GM12878 (cell line): ENCODE measurements at regions not wholly inside any gene's neighbourhood (a gene's known extent, or its start where the extent isn't known, plus 50 kb on each side); places are given as distances from the start of the nearest gene placed in this dataset.
A peak's percentile ranks its signal among the peaks of the same experiment; 100 is the strongest.

Source experiments
- BCL11A ChIP-seq: IDR thresholded peaks from 2 replicates; pipeline ENCODE4 v1.6.1; 2011; ENCODE audit warnings: low read depth, low read length
- CBX3 ChIP-seq: fragments of 200-600 bp; sonication (generic); IDR thresholded peaks from 2 replicates; pipeline ENCODE4 v1.6.1; 2016; ENCODE audit warnings: low read depth, borderline replicate concordance
- CEBPB ChIP-seq, 2 experiments: fragments of 150-350 bp in 1 of 2; IDR thresholded peaks; 2 replicates each; pipeline ENCODE4 v1.6.1; 2012 to 2014; ENCODE audit warnings: low read depth in 2 of 2, low read length in 2 of 2, borderline replicate concordance in 1 of 2, inconsistent platforms in 1 of 2
- ELK1 ChIP-seq: IDR thresholded peaks from 2 replicates; pipeline ENCODE4 v1.6.1; 2012; ENCODE audit warnings: low read depth, low read length, improper control_type of control experiment
- ESRRA ChIP-seq: IDR thresholded peaks from 2 replicates; pipeline ENCODE4 v1.6.1; 2012; ENCODE audit warnings: mild to moderate bottlenecking, low read length, improper control_type of control experiment
- ETV6 ChIP-seq, 2 experiments: fragments of 450-650 bp in 1 of 2; IDR thresholded peaks in 1 of 2; conservative IDR thresholded peaks in 1 of 2; 2 replicates each; pipeline ENCODE4 v1.6.1; 2014; ENCODE audit warnings: antibody characterized with exemption in 1 of 2, borderline replicate concordance in 1 of 2, low read depth in 1 of 2, mild to moderate bottlenecking in 1 of 2, moderate library complexity in 1 of 2
- FOXM1 ChIP-seq: IDR thresholded peaks from 2 replicates; pipeline ENCODE4 v1.6.1; 2012; ENCODE audit warnings: low read depth, mild to moderate bottlenecking, inconsistent platforms, low read length, moderate library complexity
- GABPA ChIP-seq: IDR thresholded peaks from 2 replicates; pipeline ENCODE4 v1.6.1; 2014; ENCODE audit warnings: antibody characterized with exemption, low read depth, mild to moderate bottlenecking, inconsistent platforms
- HDAC2 ChIP-seq: fragments of 200-600 bp; sonication (generic); IDR thresholded peaks from 2 replicates; pipeline ENCODE4 v1.6.1; 2017
- JUNB ChIP-seq: IDR thresholded peaks from 2 replicates; pipeline ENCODE4 v1.6.1; 2016; ENCODE audit warnings: antibody characterized with exemption, mild to moderate bottlenecking
- MTA2 ChIP-seq: fragments of 450-650 bp; IDR thresholded peaks from 2 replicates; pipeline ENCODE4 v1.6.1; 2016; ENCODE audit warnings: low read depth, mild to moderate bottlenecking, moderate library complexity
- MYB ChIP-seq: fragments of 150-350 bp; IDR thresholded peaks from 2 replicates; pipeline ENCODE4 v1.6.1; 2014; ENCODE audit warnings: mild to moderate bottlenecking, low read depth, low read length, borderline replicate concordance
- PAX8 ChIP-seq: fragments of 450-650 bp; IDR thresholded peaks from 2 replicates; pipeline ENCODE4 v1.6.1; 2017; ENCODE audit warnings: mild to moderate bottlenecking, moderate library complexity
- PBX3 ChIP-seq: IDR thresholded peaks from 2 replicates; pipeline ENCODE4 v1.6.1; 2011; ENCODE audit warnings: mild to moderate bottlenecking, low read depth, low read length, moderate library complexity; ENCODE audit not compliant: insufficient replicate concordance
- SIX5 ChIP-seq: IDR thresholded peaks from 2 replicates; pipeline ENCODE4 v1.6.1; 2011; ENCODE audit warnings: mild to moderate bottlenecking, low read depth, low read length, moderate library complexity; ENCODE audit not compliant: severe bottlenecking
- SREBF1 ChIP-seq: IDR thresholded peaks from 2 replicates; pipeline ENCODE4 v1.6.1; 2012; ENCODE audit warnings: mild to moderate bottlenecking, low read length
- TCF12 ChIP-seq: IDR thresholded peaks from 2 replicates; pipeline ENCODE4 v1.6.1; 2011; ENCODE audit warnings: low read depth, mild to moderate bottlenecking, low read length
- ZNF592 ChIP-seq: fragments of 450-650 bp; IDR thresholded peaks from 2 replicates; pipeline ENCODE4 v1.6.1; 2017; ENCODE audit warnings: mild to moderate bottlenecking, moderate library complexity
- TF ChIP-seq, protein P1 (sequence below): fragments of 450-650 bp; IDR thresholded peaks from 2 replicates; pipeline ENCODE4 v1.6.1; 2017; ENCODE audit warnings: low read depth, mild to moderate bottlenecking, moderate library complexity
- TF ChIP-seq, protein P2 (sequence below): fragments of 450-650 bp; IDR thresholded peaks from 2 replicates; pipeline ENCODE4 v1.6.1; 2018; ENCODE audit warnings: mild to moderate bottlenecking, low read depth, moderate library complexity; ENCODE audit not compliant: partially characterized antibody

DNA sequence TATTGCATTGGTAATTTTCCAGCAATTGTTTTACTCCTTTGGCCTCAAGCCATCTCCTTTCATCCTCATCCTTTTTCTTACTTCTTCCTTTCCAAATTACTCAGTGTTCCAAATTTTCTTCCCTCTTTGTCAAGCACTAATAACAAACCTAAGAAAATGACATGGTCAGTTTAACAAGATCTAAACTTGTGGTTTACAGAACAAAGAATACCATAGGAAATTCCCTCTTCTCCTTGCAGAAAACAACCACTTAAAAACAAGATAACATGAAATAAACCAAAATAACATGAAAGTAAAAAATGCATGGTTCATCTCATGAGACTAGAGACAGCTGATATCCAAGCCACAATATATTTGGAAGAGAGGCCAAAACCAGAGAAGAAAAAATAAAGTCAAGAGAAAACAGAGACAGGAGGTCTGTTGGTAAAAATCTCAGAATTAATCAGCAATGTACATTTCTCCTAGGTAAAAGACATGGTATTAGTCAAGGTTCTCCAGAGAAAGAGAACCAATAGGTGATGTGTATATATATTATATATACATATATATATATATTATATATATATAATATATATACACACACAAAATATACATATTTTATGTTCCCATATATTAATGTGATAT, 51.0 kb upstream of the SENP6 start (continued):
- TF ChIP-seq SREBF1: no peak
- TF ChIP-seq MTA2: peak; percentile 30
- TF ChIP-seq ETV6 (conservative IDR thresholded peaks at IDR 0.05 in 1 of 2, IDR thresholded peaks at IDR 0.05 in 1 of 2; ENCODE audit: borderline replicate concordance in 1 of 2, low read depth in 1 of 2): no peak
- no peak for TF ChIP-seq HDAC2
- TF ChIP-seq, protein P1, sequence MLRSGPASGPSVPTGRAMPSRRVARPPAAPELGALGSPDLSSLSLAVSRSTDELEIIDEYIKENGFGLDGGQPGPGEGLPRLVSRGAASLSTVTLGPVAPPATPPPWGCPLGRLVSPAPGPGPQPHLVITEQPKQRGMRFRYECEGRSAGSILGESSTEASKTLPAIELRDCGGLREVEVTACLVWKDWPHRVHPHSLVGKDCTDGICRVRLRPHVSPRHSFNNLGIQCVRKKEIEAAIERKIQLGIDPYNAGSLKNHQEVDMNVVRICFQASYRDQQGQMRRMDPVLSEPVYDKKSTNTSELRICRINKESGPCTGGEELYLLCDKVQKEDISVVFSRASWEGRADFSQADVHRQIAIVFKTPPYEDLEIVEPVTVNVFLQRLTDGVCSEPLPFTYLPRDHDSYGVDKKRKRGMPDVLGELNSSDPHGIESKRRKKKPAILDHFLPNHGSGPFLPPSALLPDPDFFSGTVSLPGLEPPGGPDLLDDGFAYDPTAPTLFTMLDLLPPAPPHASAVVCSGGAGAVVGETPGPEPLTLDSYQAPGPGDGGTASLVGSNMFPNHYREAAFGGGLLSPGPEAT: peak; percentile 72; the same call in 1 of the 2 replicates
- TF ChIP-seq ZNF592: no peak
- no peak for TF ChIP-seq TCF12
- TF ChIP-seq FOXM1: no peak
- no peak for TF ChIP-seq GABPA
- TF ChIP-seq BCL11A: no peak
- no peak for TF ChIP-seq CEBPB (IDR thresholded peaks at IDR 0.05; ENCODE audit: borderline replicate concordance in 1 of 2, low read depth in 2 of 2, low read length in 2 of 2)
- TF ChIP-seq, protein P2, sequence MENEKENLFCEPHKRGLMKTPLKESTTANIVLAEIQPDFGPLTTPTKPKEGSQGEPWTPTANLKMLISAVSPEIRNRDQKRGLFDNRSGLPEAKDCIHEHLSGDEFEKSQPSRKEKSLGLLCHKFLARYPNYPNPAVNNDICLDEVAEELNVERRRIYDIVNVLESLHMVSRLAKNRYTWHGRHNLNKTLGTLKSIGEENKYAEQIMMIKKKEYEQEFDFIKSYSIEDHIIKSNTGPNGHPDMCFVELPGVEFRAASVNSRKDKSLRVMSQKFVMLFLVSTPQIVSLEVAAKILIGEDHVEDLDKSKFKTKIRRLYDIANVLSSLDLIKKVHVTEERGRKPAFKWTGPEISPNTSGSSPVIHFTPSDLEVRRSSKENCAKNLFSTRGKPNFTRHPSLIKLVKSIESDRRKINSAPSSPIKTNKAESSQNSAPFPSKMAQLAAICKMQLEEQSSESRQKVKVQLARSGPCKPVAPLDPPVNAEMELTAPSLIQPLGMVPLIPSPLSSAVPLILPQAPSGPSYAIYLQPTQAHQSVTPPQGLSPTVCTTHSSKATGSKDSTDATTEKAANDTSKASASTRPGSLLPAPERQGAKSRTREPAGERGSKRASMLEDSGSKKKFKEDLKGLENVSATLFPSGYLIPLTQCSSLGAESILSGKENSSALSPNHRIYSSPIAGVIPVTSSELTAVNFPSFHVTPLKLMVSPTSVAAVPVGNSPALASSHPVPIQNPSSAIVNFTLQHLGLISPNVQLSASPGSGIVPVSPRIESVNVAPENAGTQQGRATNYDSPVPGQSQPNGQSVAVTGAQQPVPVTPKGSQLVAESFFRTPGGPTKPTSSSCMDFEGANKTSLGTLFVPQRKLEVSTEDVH: no peak
- TF ChIP-seq JUNB: peak; percentile 59
- no peak for TF ChIP-seq CBX3
- no peak for TF ChIP-seq ESRRA
- TF ChIP-seq PBX3: no peak
- TF ChIP-seq SIX5: no peak
- no peak for TF ChIP-seq MYB
- TF ChIP-seq PAX8: no peak
- no peak for TF ChIP-seq ELK1
